ENCODE measurements at regions not wholly inside any gene's neighbourhood (a gene's known extent, or its start where the extent isn't known, plus 50 kb on each side); places are given as distances from the start of the nearest gene placed in this dataset.
"Not testable (repeated sequence)": the region's sequence is repeated elsewhere in the genome, so short reads cannot be mapped to it uniquely, and the experiment has no call there.

GRCh38 chr1:120357046-120357445, 57.8 kb upstream of the NBPF8 start:
- not testable (repeated sequence) for H3K4me1 Mint-ChIP-seq; DNase-seq; H3K9me3 Mint-ChIP-seq; H3K27me3 Mint-ChIP-seq (ENCODE audit: low read depth, poor library complexity); H3K4me3 Mint-ChIP-seq; H3K27ac Mint-ChIP-seq; H3K36me3 Mint-ChIP-seq (ENCODE audit: low read depth)

- not testable (repeated sequence) for H3K4me3 Mint-ChIP-seq; H3K27me3 Mint-ChIP-seq (ENCODE audit: low read depth, poor library complexity); H3K36me3 Mint-ChIP-seq (ENCODE audit: low read depth); H3K9me3 Mint-ChIP-seq; H3K27ac Mint-ChIP-seq; H3K4me1 Mint-ChIP-seq; DNase-seq
Measured at GRCh38 chr1:120356170-120356569, 58.7 kb upstream of the NBPF8 start.

DNA sequence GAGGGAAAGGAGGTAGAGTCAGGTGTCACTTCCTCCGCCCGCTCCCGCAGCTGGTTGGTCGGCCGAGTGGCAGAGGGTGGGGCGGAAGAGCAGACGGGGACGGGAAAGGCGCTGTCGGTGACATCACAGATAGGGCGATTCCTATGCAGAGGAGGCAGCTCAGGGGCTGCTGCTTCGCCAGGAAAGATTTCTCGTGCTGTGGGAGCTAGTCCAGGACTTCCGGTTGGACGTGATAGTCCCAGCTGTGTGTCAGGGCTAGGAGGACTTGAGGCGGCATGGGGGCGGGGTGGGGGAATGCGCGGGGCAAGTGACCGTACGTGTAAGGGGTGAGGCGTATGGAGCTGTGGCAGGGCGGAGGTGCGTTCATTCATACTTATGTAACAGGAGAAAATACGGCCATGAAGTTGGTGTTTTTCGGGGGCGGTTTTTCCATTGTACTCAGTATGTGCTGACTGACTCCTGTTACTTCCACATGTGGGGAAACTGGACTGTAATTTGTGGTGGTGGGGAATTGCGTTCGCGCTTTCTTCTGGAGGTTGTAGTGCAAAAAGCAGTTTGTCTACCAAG, 60.1 kb upstream of the NBPF8 start:
- Mint-ChIP-seq H3K4me3 (peak overlapping the region; percentile 84), H3K27ac (peak overlapping the region; percentile 100)
- not testable (repeated sequence) for H3K4me1 Mint-ChIP-seq; H3K36me3 Mint-ChIP-seq (ENCODE audit: low read depth); H3K27me3 Mint-ChIP-seq (ENCODE audit: low read depth, poor library complexity); H3K9me3 Mint-ChIP-seq
- DNase-seq, result peak; percentile 60

GRCh38 chr1:120342231-120343073, 72.4 kb upstream of the NBPF8 start:
- H3K27ac Mint-ChIP-seq; H3K9me3 Mint-ChIP-seq; H3K36me3 Mint-ChIP-seq (ENCODE audit: low read depth); H3K27me3 Mint-ChIP-seq (ENCODE audit: low read depth, poor library complexity); H3K4me1 Mint-ChIP-seq: not testable (repeated sequence)
- peak; percentile 24 for DNase-seq
- peak overlapping the region; percentile 72 for H3K4me3 Mint-ChIP-seq

DNA sequence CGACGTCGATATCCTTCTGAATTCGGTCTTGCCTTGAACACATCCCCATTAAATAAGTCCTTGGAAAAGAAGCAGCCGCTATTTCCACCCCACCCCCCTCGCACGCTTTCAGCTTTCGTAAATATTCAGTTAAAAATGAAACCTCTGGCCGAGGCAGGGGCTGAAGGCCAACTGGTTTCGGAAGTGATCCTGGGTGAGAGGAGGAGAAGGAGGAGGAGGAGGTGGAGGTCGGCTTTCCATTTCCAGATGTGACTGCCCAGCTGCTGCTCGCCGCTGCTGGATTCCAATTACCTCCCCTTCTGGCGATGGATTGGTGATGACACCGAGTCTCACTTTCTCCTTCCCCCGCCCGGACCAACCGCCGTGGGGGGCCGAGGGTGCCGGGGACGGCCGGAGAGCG, 73.1 kb upstream of the NBPF8 start:
- H3K27me3 Mint-ChIP-seq (ENCODE audit: low read depth, poor library complexity); H3K4me1 Mint-ChIP-seq; H3K36me3 Mint-ChIP-seq (ENCODE audit: low read depth); H3K9me3 Mint-ChIP-seq; DNase-seq; H3K27ac Mint-ChIP-seq: not testable (repeated sequence)
- peak overlapping the region; percentile 79 for H3K4me3 Mint-ChIP-seq

DNA sequence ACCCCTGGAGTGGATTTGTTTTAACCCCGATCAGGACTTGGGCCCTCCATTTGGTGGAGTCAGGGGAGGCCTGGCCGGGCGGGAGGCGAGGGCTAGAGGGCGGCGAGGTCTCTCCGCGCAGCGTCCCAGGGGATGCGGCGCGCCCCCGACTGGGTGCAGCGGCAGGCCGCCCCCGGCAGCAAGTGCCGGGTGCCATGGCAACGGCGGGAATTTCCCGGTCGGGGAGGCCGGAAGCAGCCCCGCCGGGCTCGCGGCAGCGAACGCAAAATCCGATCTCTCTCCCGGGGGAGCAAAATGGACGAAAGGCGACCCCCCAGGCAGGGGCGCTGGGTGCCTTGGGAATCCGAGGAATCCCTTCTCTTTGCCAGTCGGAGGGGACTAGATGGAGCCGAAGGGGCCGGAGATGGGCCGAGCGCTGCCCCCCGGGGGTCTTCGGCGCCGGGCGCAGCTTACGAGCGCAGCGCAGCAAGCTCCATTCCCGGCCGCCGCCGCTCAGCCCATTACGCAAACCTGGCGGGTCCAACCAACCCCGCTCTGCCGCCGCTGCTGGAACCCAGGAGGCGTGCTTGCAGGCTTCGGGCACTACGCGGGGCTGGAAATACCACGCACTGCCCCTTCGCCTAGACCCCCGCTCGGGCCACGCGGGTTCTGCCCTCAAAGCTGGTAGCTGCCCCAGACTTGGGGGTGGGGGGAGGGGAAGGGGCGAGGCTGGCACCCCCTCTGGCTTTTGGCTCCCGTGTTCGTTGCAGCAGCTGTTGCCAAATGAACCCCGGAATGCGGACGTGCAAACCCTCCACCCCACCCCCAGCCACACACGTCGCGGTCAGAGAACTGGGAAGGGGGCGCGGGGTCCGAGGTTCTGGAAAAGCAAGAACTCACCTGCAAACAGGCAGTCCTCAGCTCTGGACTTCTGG, 73.7 kb upstream of the NBPF8 start:
- H3K4me1 Mint-ChIP-seq; H3K9me3 Mint-ChIP-seq; H3K27ac Mint-ChIP-seq; H3K36me3 Mint-ChIP-seq (ENCODE audit: low read depth); H3K27me3 Mint-ChIP-seq (ENCODE audit: low read depth, poor library complexity): not testable (repeated sequence)
- H3K4me3 Mint-ChIP-seq, result peak overlapping the region; percentile 79
- DNase-seq, result peak; percentile 41

DNA sequence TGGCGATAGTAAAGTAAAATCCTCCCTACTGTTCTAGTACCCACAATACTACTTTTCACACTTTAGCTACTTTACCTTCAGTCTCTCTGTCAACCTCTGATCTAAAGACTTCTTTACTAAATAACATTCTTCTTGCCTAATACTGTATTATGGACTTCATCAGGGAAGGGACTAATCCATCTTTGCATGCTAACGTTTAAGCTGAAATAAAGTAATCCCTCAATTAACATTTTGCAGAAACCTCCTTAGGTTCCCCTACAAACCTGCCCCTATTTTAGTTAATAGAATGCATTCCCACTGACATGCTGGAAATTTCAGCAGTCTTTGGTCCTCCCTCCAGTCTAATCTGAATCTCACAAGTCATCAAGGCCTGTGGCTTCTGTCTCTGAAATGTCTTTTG, 99.1 kb upstream of the NBPF8 start:
- not testable (repeated sequence) for H3K27me3 Mint-ChIP-seq (ENCODE audit: low read depth, poor library complexity); H3K9me3 Mint-ChIP-seq; H3K36me3 Mint-ChIP-seq (ENCODE audit: low read depth)

GRCh38 chr1:120311930-120312329, 102.9 kb upstream of the NBPF8 start:
- not testable (repeated sequence) for DNase-seq; H3K27me3 Mint-ChIP-seq (ENCODE audit: low read depth, poor library complexity)

More for the DNA sequence above, 99.1 kb upstream of the NBPF8 start:
- H3K4me1 Mint-ChIP-seq, H3K4me3 Mint-ChIP-seq, H3K27ac Mint-ChIP-seq, DNase-seq: not testable (repeated sequence)

GRCh38 chr1:120308940-120309578, 105.8 kb upstream of the NBPF8 start:
- not testable (repeated sequence) for H3K27me3 Mint-ChIP-seq (ENCODE audit: low read depth, poor library complexity); H3K9me3 Mint-ChIP-seq; H3K4me3 Mint-ChIP-seq

More at GRCh38 chr1:120311930-120312329, 102.9 kb upstream of the NBPF8 start:
- H3K4me1 Mint-ChIP-seq; H3K36me3 Mint-ChIP-seq (ENCODE audit: low read depth); H3K27ac Mint-ChIP-seq; H3K9me3 Mint-ChIP-seq; H3K4me3 Mint-ChIP-seq: not testable (repeated sequence)

GRCh38 chr1:120305046-120305445, 109.8 kb upstream of the NBPF8 start:
- not testable (repeated sequence) for H3K9me3 Mint-ChIP-seq; DNase-seq; H3K4me1 Mint-ChIP-seq; H3K27me3 Mint-ChIP-seq (ENCODE audit: low read depth, poor library complexity); H3K36me3 Mint-ChIP-seq (ENCODE audit: low read depth); H3K27ac Mint-ChIP-seq; H3K4me3 Mint-ChIP-seq

More at GRCh38 chr1:120308940-120309578, 105.8 kb upstream of the NBPF8 start:
- not testable (repeated sequence) for DNase-seq; H3K4me1 Mint-ChIP-seq; H3K27ac Mint-ChIP-seq; H3K36me3 Mint-ChIP-seq (ENCODE audit: low read depth)

GRCh38 chr1:120304341-120304740, 110.5 kb upstream of the NBPF8 start:
- not testable (repeated sequence) for DNase-seq; H3K27ac Mint-ChIP-seq; H3K27me3 Mint-ChIP-seq (ENCODE audit: low read depth, poor library complexity); H3K36me3 Mint-ChIP-seq (ENCODE audit: low read depth); H3K4me3 Mint-ChIP-seq; H3K9me3 Mint-ChIP-seq; H3K4me1 Mint-ChIP-seq

DNA sequence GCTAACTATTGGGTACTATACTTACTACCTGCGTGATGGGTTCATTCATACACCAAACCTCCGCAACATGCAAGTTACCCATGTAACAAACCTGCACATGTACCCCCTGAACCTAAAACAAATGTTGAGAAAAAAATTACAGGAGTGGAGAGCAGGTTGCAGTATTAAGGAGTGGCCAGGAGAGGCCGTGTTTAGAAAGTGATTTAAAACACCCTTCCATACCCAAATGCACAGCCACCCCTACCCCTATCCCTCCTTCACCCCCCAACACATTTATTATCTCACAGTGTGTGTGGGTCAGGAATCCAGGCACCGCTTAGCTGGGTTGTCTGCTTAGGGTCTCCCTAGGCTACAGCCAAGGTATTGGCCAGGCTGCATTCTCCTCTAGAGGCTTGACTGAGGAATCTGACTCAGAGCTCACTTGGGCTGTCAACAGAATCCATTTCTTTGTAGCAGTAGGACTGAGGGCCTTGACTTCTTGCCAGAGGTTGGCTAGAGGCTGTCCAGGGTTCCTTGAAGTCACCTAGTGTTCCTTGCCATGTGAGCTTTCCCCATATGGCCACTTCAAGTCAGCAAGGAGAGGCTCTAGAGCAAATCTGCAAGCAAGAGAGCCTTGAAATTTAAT, 115.3 kb upstream of the NBPF8 start:
- not testable (repeated sequence) for H3K4me3 Mint-ChIP-seq; H3K9me3 Mint-ChIP-seq; H3K27me3 Mint-ChIP-seq (ENCODE audit: low read depth, poor library complexity); H3K4me1 Mint-ChIP-seq; H3K27ac Mint-ChIP-seq; H3K36me3 Mint-ChIP-seq (ENCODE audit: low read depth); DNase-seq

- H3K27ac Mint-ChIP-seq; H3K36me3 Mint-ChIP-seq (ENCODE audit: low read depth); H3K4me3 Mint-ChIP-seq; DNase-seq; H3K9me3 Mint-ChIP-seq; H3K27me3 Mint-ChIP-seq (ENCODE audit: low read depth, poor library complexity); H3K4me1 Mint-ChIP-seq: not testable (repeated sequence)
Measured at GRCh38 chr1:120298487-120298886, 116.3 kb upstream of the NBPF8 start.
